Aorta (tissue), 5 donors: ENCODE measurements at regions not wholly inside any gene's neighbourhood (a gene's known extent, or its start where the extent isn't known, plus 50 kb on each side); places are given as distances from the start of the nearest gene placed in this dataset.
A peak's percentile ranks its signal among the peaks of the same experiment; 100 is the strongest.

Source experiments
- ATAC-seq: fragments of 200-7000 bp; cut with Tn5 transposase; one replicate; pipeline ENCODE4 v1.9.1; 2022; ENCODE audit warnings: moderate library complexity; ENCODE audit not compliant: low FRiP score
- DNase-seq, 2 donors: peaks; one replicate each; pipeline ENCODE4 v3.0.0-alpha.2; 2020
- H3K27ac ChIP-seq, 2 donors: one replicate each; pipeline ENCODE4 v1.5.1; 2013; ENCODE audit warnings: low read length in 2 of 2, mild to moderate bottlenecking in 2 of 2, moderate library complexity in 2 of 2, control low read depth in 1 of 2, inconsistent platforms in 1 of 2, low read depth in 1 of 2
- H3K27me3 ChIP-seq, 2 donors: one replicate each; pipeline ENCODE4 v1.6.1; 2013; ENCODE audit warnings: control low read depth in 1 of 2, low read length in 1 of 2, mild to moderate bottlenecking in 1 of 2, moderate library complexity in 1 of 2; ENCODE audit not compliant: insufficient read depth in 2 of 2, control insufficient read depth in 1 of 2
- H3K36me3 ChIP-seq, 2 donors: one replicate each; pipeline ENCODE4 v1.6.1; 2013; ENCODE audit warnings: control low read depth in 1 of 2, low read length in 1 of 2, mild to moderate bottlenecking in 1 of 2; ENCODE audit not compliant: insufficient read depth in 2 of 2, control insufficient read depth in 1 of 2
- H3K4me1 ChIP-seq, 2 donors: one replicate each; pipeline ENCODE4 v1.6.1; 2013; ENCODE audit warnings: low read length in 2 of 2, control low read depth in 1 of 2, mild to moderate bottlenecking in 1 of 2, moderate library complexity in 1 of 2; ENCODE audit not compliant: insufficient read depth in 2 of 2, control insufficient read depth in 1 of 2
- H3K4me3 ChIP-seq, 2 donors: one replicate each; pipeline ENCODE4 v1.5.1; 2013; ENCODE audit warnings: low read length in 2 of 2, control low read depth in 1 of 2, mild to moderate bottlenecking in 1 of 2
- H3K9me3 ChIP-seq: one replicate; pipeline ENCODE4 v1.6.1; 2013; ENCODE audit warnings: mild to moderate bottlenecking, low read length; ENCODE audit not compliant: control insufficient read depth
- WGBS, 2 donors: extraction: QIAGEN DNeasy Blood & Tissue Kit; methylation state at CpG; one replicate each; pipeline ENCODE4 v1.1.7; 2013; 5-methylcytosine and 5-hydroxymethylcytosine counted together
- intact Hi-C, 2 donors: fragments of 100-400 bp; cut with DNase I; formaldehyde crosslinking; loops; one replicate each; pipeline versions ENCODE4 v1.14.2 to v1.15.0; 2022
- donor health status: healthy with polysubstance abuse.
- donor health status: Bipolar disorder and iron deficiency.
- donor health status: DM: no; HTN: no; CAD: no.
- donor health status: DM: no; HTN: no; CAD: no.
- donor health status: DM: yes; HTN: yes; CAD: no.

DNA sequence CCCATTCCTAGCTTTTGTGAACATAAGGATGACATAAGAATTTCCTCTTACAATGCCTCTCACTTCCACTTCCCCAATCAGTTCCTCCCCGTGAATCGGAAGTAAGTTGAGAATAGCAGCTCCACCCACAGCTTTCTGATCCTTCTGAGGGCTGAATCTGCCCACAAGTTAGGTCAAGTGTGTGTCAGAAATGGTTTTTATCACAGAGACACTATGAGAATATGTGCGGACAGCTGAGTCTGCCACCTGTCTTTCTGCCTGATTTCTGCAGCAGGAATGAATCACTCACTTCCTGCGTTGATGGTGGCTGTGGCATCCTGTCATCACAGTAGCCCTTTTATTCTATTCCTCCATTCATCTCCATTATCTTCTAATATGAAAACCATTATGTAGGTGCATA is 70.2 kb downstream of the RIN2 start:
- 86 to 92% methylated on average over 4 of the region's 4 CpGs for WGBS, 2 donors
- Histone ChIP-seq H3K27ac (no peak overlapping the region), H3K27me3 (no peaks in the 10 kb centered on the region), H3K36me3 (peaks cover 0 to 2% of the 10 kb centered on the region in 2 donors), H3K4me1 (no peaks in the 10 kb centered on the region), H3K4me3 (no peak overlapping the region), H3K9me3 (no peaks in the 10 kb centered on the region)
- DNase-seq (no peak), ATAC-seq (no peak)
- intact Hi-C loops: no loop called here

- Histone ChIP-seq H3K4me1 (no peaks in the 10 kb centered on the region), H3K36me3 (no peaks in the 10 kb centered on the region), H3K27ac (no peak overlapping the region), H3K9me3 (no peaks in the 10 kb centered on the region), H3K27me3 (no peaks in the 10 kb centered on the region), H3K4me3 (no peak overlapping the region)
- ATAC-seq (no peak), DNase-seq (no peak)
- 95 to 100% methylated on average over 2 of the region's 2 CpGs for WGBS, 2 donors
- intact Hi-C loops: no loop called here
These were observed 72.2 kb downstream of the RIN2 start for GRCh38 chr20:19830211-19830785.

GRCh38 chr20:19832875-19833274 is 74.8 kb downstream of the RIN2 start:
- ATAC-seq (no peak), DNase-seq (no peak)
- no peaks in the 10 kb centered on the region for H3K9me3 ChIP-seq
- intact Hi-C loops: no loop called here
- no peaks in the 10 kb centered on the region for H3K27me3 ChIP-seq
- H3K36me3 ChIP-seq: no peaks in the 10 kb centered on the region
- no peak overlapping the region for H3K4me3 ChIP-seq
- H3K4me1 ChIP-seq: peaks cover 2% of the 10 kb centered on the region in 2 donors
- no peak overlapping the region for H3K27ac ChIP-seq
- WGBS, 2 donors: 80 to 81% methylated on average over 5 of the region's 5 CpGs

DNA sequence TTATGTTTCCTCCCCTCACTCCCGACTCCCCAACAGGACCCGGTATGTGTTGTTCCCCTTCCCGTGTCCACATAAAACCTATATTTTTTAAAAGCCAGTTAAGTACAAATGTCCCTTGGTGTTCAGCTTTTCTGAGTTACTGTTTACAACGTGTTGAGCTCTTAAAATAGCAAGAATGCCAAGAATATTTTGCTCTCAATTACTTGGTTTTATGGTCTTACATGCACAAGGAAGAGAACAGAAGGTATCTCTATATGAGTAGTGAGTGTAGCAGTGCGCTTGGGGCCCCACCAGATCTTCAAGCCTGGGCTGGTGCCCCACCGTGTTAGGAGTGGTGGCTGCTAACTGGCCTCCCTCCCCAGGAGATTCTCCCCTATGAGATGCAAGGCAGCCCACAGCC is 75.3 kb downstream of the RIN2 start:
- H3K4me3 ChIP-seq: no peak overlapping the region
- no peaks in the 10 kb centered on the region for H3K36me3 ChIP-seq
- ATAC-seq: no peak
- no peaks in the 10 kb centered on the region for H3K9me3 ChIP-seq
- no peaks in the 10 kb centered on the region for H3K27me3 ChIP-seq
- 66 to 74% methylated on average over 6 of the region's 6 CpGs for WGBS, 2 donors
- no peak overlapping the region for H3K27ac ChIP-seq
- intact Hi-C loops: no loop called here
- H3K4me1 ChIP-seq: peaks cover 2% of the 10 kb centered on the region in 2 donors
- DNase-seq: no peak

DNA sequence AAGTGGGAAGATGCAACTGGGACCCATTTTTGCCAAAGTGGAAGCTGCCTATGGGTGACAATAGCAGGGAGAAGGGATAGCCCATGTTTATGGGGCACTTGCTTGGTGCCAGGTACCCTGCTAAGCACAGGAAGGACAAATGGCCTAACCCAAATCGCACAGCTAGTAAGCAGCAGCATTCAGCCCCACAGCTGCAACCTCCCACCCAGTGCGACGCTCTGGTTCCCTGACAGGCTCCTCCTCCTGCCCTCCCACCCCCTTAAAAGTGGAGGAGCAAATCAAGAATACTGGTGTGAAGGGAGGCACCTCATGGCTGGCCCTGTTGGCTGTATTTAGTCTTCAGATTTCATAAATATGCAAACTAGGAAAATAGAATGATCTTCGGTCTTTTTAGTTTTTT is 76.2 kb downstream of the RIN2 start:
- Histone ChIP-seq H3K4me3 (no peak overlapping the region), H3K27me3 (no peaks in the 10 kb centered on the region), H3K27ac (no peak overlapping the region), H3K36me3 (no peaks in the 10 kb centered on the region), H3K4me1 (peaks cover 2% of the 10 kb centered on the region in 2 donors), H3K9me3 (no peaks in the 10 kb centered on the region)
- intact Hi-C loops: no loop called here
- 91 to 99% methylated on average over 4 of the region's 4 CpGs for WGBS, 2 donors
- ATAC-seq (no peak), DNase-seq (no peak)

DNA sequence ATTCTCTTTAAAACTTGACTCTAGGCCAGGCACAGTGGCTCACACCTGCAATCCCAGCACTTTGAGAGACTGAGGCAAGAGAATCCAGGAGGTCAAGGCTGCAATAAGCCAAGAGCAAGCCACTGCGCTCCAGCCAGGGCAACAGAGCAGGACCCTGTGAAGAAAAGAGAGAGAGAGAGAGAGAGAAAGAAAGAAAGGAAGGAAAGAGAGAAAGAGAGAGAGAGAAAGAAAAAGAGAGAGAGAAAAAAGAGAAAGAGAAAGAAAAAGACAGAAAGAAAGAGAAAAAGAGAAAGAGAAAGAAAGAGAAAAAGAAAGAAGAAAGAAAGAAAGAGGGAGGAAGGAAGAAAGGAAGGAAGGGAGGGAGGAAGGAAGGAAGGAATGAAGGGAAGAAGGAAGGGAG is 76.7 kb downstream of the RIN2 start:
- H3K4me3 ChIP-seq: no peak overlapping the region
- DNase-seq: no peak
- H3K4me1 ChIP-seq: peaks cover 2% of the 10 kb centered on the region in 2 donors
- H3K36me3 ChIP-seq: no peaks in the 10 kb centered on the region
- H3K9me3 ChIP-seq: no peaks in the 10 kb centered on the region
- no peaks in the 10 kb centered on the region for H3K27me3 ChIP-seq
- intact Hi-C loops: no loop called here
- ATAC-seq: no peak
- 98 to 100% methylated on average over 1 of the region's 1 CpG for WGBS, 2 donors
- H3K27ac ChIP-seq: no peak overlapping the region

- WGBS, 2 donors: 13% methylated on average over 9 of the region's 9 CpGs
- ATAC-seq: no peak
These were observed 77.6 kb downstream of the RIN2 start for GRCh38 chr20:19835533-19836222.

GRCh38 chr20:19838468-19838867 is 80.4 kb downstream of the RIN2 start:
- WGBS, 2 donors: 95 to 97% methylated on average over 5 of the region's 5 CpGs
- ATAC-seq: no peak
- H3K27me3 ChIP-seq: no peaks in the 10 kb centered on the region

More at GRCh38 chr20:19835533-19836222, 77.6 kb downstream of the RIN2 start:
- Histone ChIP-seq H3K27me3 (no peaks in the 10 kb centered on the region), H3K36me3 (peaks cover 0 to 3% of the 10 kb centered on the region in 2 donors), H3K9me3 (no peaks in the 10 kb centered on the region), H3K4me3 (no peak overlapping the region), H3K4me1 (peaks cover 2% of the 10 kb centered on the region in 2 donors), H3K27ac (peak overlapping the region in 1 of 2 donors; percentile 10)
- no peak for DNase-seq
- intact Hi-C loops: no loop called here

DNA sequence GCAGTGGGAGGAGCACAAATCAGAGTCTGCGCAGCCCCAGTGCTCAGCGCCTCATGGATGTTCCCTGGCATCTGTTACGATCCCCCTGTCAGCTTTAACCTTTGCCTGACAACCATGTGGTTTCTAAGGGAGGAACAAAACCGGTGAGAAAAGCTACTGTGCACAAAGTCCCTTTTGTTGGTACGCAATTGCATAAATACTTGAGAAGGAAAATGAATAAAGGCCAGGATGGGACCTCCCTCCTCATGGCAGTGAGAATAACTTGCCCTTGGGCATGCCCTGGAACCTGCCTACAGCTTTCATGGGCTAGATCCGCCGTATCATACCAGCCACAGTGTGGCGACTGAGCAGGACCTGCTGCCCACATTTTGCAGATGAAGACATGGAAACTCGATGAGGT is 81.0 kb downstream of the RIN2 start:
- 90 to 96% methylated on average over 9 of the region's 9 CpGs for WGBS, 2 donors
- Histone ChIP-seq H3K4me3 (no peak overlapping the region), H3K27me3 (no peaks in the 10 kb centered on the region), H3K36me3 (peaks cover 3 to 7% of the 10 kb centered on the region in 2 donors), H3K4me1 (peaks cover 2% of the 10 kb centered on the region in 2 donors), H3K9me3 (no peaks in the 10 kb centered on the region), H3K27ac (no peak overlapping the region)
- ATAC-seq (no peak), DNase-seq (no peak)
- intact Hi-C loops: no loop called here

More at GRCh38 chr20:19838468-19838867, 80.4 kb downstream of the RIN2 start:
- intact Hi-C loops: no loop called here
- Histone ChIP-seq H3K4me3 (no peak overlapping the region), H3K27ac (no peak overlapping the region), H3K9me3 (no peaks in the 10 kb centered on the region), H3K36me3 (peaks cover 3 to 7% of the 10 kb centered on the region in 2 donors), H3K4me1 (peaks cover 2% of the 10 kb centered on the region in 2 donors)
- DNase-seq: no peak
